HEK293 (cell line): ENCODE measurements at regions not wholly inside any gene's neighbourhood (a gene's known extent, or its start where the extent isn't known, plus 50 kb on each side); places are given as distances from the start of the nearest gene placed in this dataset.
A peak's percentile ranks its signal among the peaks of the same experiment; 100 is the strongest.

Experiments
- CTCF ChIA-PET: fragments of 350-600 bp; formaldehyde crosslinking; extraction: SDS; loops from one replicate; lab custom pipeline; 2021; ENCODE audit warnings: antibody characterized with exemption; lab: Yijun Ruan, JAX
- POLR2A ChIA-PET: fragments of 300-600 bp; formaldehyde crosslinking; extraction: SDS; loops from one replicate; lab custom pipeline; 2020; ENCODE audit warnings: antibody characterized with exemption, inconsistent platforms; lab: Yijun Ruan, JAX
- H3K27ac ChIP-seq: fragments of 200-500 bp; sonication (Bioruptor generic); 2 replicates; pipeline ENCODE4 v1.5.1; 2014; ENCODE audit warnings: low read depth, low read length, control low read depth, inconsistent platforms; ENCODE audit errors: extremely low read depth
- H3K36me3 ChIP-seq, 2 experiments: fragments of 200-500 bp in 1 of 2; sonication (Bioruptor generic) in 1 of 2; 1 replicate in 1 of 2; 2 replicates in 1 of 2; pipeline ENCODE4 v1.5.1; 2014 to 2017; ENCODE audit warnings: inconsistent platforms in 2 of 2, low read length in 2 of 2; ENCODE audit not compliant: control insufficient read depth in 2 of 2, insufficient read depth in 1 of 2
- H3K4me1 ChIP-seq: fragments of 200-500 bp; sonication (Bioruptor generic); 2 replicates; pipeline ENCODE4 v1.5.1; 2014; ENCODE audit warnings: mild to moderate bottlenecking, low read length, inconsistent platforms; ENCODE audit not compliant: control insufficient read depth, insufficient read depth
- H3K4me3 ChIP-seq: 2 replicates; pipeline ENCODE4 v1.5.1; 2011; ENCODE audit warnings: low read depth, mild to moderate bottlenecking, control low read depth, low read length, moderate library complexity
- H3K9me3 ChIP-seq: fragments of 200-500 bp; sonication (Bioruptor generic); 2 replicates; pipeline ENCODE4 v1.5.1; 2014; ENCODE audit warnings: low read depth, low read length, inconsistent platforms; ENCODE audit not compliant: control insufficient read depth, insufficient read depth
- GLI4 ChIP-seq: fragments of 450-650 bp; formaldehyde crosslinking; IDR thresholded peaks from 2 replicates; pipeline ENCODE4 v1.5.1; 2016; ENCODE audit warnings: missing biosample characterization, missing genetic modification characterization
- GLIS1 ChIP-seq: fragments of 450-650 bp; formaldehyde crosslinking; IDR thresholded peaks from 2 replicates; pipeline ENCODE4 v1.5.1; 2016; ENCODE audit warnings: missing biosample characterization, missing genetic modification characterization
- GLIS2 ChIP-seq: fragments of 450-650 bp; formaldehyde crosslinking; IDR thresholded peaks from 2 replicates; pipeline ENCODE4 v1.5.1; 2016; ENCODE audit warnings: missing biosample characterization, missing genetic modification characterization
- HOXA7 ChIP-seq: sonication (generic); formaldehyde crosslinking; IDR thresholded peaks from 2 replicates; pipeline ENCODE4 v1.8.1; 2022; ENCODE audit warnings: missing genetic modification reagents, borderline replicate concordance
- REPIN1 ChIP-seq: fragments of 450-650 bp; formaldehyde crosslinking; IDR thresholded peaks from 2 replicates; pipeline ENCODE4 v1.5.1; 2017; ENCODE audit warnings: missing biosample characterization, missing genetic modification characterization, low read depth
- SP7 ChIP-seq: fragments of 450-650 bp; formaldehyde crosslinking; IDR thresholded peaks from 2 replicates; pipeline ENCODE4 v1.5.1; 2016; ENCODE audit warnings: missing biosample characterization, missing genetic modification characterization
- TCF7L2 ChIP-seq: IDR thresholded peaks from 2 replicates; pipeline ENCODE4 v1.6.1; 2011; ENCODE audit warnings: low read depth, mild to moderate bottlenecking, inconsistent platforms, low read length, moderate library complexity, borderline replicate concordance
- YY2 ChIP-seq: fragments of 450-650 bp; formaldehyde crosslinking; IDR thresholded peaks from 2 replicates; pipeline ENCODE4 v1.5.1; 2016; ENCODE audit warnings: missing biosample characterization, missing genetic modification characterization
- ZBTB21 ChIP-seq: fragments of 450-650 bp; formaldehyde crosslinking; IDR thresholded peaks from 2 replicates; pipeline ENCODE4 v1.5.1; 2017; ENCODE audit warnings: missing biosample characterization, missing genetic modification characterization
- ZNF121 ChIP-seq: fragments of 450-650 bp; formaldehyde crosslinking; IDR thresholded peaks from 2 replicates; pipeline ENCODE4 v1.5.1; 2016; ENCODE audit warnings: missing biosample characterization, missing genetic modification characterization
- ZNF341 ChIP-seq: fragments of 450-650 bp; formaldehyde crosslinking; IDR thresholded peaks from 2 replicates; pipeline ENCODE4; 2016; ENCODE audit warnings: low read depth, missing biosample characterization, missing genetic modification characterization
- ZNF354C ChIP-seq: fragments of 450-650 bp; formaldehyde crosslinking; IDR thresholded peaks from 2 replicates; pipeline ENCODE4 v1.5.1; 2016; ENCODE audit warnings: missing biosample characterization, missing genetic modification characterization, low read depth, borderline replicate concordance
- ZNF433 ChIP-seq: fragments of 450-650 bp; formaldehyde crosslinking; IDR thresholded peaks from 2 replicates; pipeline ENCODE4 v1.5.1; 2016; ENCODE audit warnings: missing biosample characterization, missing genetic modification characterization, low read depth
- ZNF561 ChIP-seq: fragments of 450-650 bp; IDR thresholded peaks from 2 replicates; pipeline ENCODE4 v1.5.1; 2018; ENCODE audit warnings: missing biosample characterization, missing genetic modification characterization, borderline replicate concordance
- ZNF571 ChIP-seq: fragments of 450-650 bp; formaldehyde crosslinking; IDR thresholded peaks from 2 replicates; pipeline ENCODE4 v1.5.0; 2017; ENCODE audit warnings: missing biosample characterization, missing genetic modification characterization
- ZNF654 ChIP-seq: fragments of 450-650 bp; formaldehyde crosslinking; IDR thresholded peaks from 2 replicates; pipeline ENCODE4 v1.5.1; 2016; ENCODE audit warnings: low read depth, missing biosample characterization, missing genetic modification characterization
- ZSCAN23 ChIP-seq: fragments of 450-650 bp; formaldehyde crosslinking; IDR thresholded peaks from 2 replicates; pipeline ENCODE4 v1.5.1; 2016; ENCODE audit warnings: missing biosample characterization, missing genetic modification characterization
- TF ChIP-seq, protein P1 (sequence below): fragments of 450-650 bp; formaldehyde crosslinking; IDR thresholded peaks from 2 replicates; pipeline ENCODE4 v1.5.1; 2016; ENCODE audit warnings: missing biosample characterization, missing genetic modification characterization
- TF ChIP-seq, protein P2 (sequence below): fragments of 450-650 bp; formaldehyde crosslinking; IDR thresholded peaks from 2 replicates; pipeline ENCODE4 v1.5.1; 2017; ENCODE audit warnings: missing biosample characterization, missing genetic modification characterization
- TF ChIP-seq, protein P3 (sequence below): fragments of 450-650 bp; formaldehyde crosslinking; IDR thresholded peaks from 2 replicates; pipeline ENCODE4 v1.5.1; 2017; ENCODE audit warnings: missing biosample characterization, missing genetic modification characterization
- TF ChIP-seq, protein P4 (sequence below): fragments of 450-650 bp; formaldehyde crosslinking; IDR thresholded peaks from 2 replicates; pipeline ENCODE4 v1.5.1; 2016; ENCODE audit warnings: missing biosample characterization, missing genetic modification characterization, low read depth
- TF ChIP-seq, protein P5 (sequence below): fragments of 450-650 bp; formaldehyde crosslinking; IDR thresholded peaks from 2 replicates; pipeline ENCODE4 v1.5.1; 2016; ENCODE audit warnings: missing biosample characterization, missing genetic modification characterization

DNA sequence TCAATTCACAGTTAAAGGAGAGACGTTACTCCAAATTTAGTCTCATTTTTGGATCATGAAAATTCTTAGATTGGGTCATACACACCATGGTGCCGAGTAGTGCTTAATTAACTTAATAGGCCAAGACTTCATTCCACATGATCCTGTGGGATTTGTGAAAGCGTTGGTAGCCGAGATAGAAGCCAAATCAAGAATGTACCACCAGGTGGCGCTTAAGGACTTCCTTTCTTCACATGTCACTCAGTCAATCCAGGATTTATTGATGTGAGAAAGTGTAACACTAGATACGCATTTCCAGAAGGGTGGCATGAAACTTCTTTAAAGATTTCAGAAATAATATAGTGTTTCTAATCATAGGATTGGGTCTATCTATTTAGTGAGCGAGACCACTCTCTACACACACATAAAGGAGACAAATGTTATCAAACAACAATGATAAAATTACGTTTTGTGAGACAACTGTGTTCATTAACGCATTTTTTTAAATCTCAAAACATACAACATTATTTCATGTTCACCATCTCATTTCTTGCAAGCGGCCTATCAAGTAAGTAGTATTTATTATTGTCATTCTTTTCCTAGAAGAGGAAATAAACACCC, 436.1 kb downstream of the CHL1 start:
- ChIA-PET POLR2A (no interaction called here), CTCF (interaction anchor here (0.6 kb wide), 2 partner anchors 216 to 490 kb away, joined by 3 read pairs; no protein-coding TSS in a partner anchor)
- TF ChIP-seq ZNF433 (tag by site-specific recombination) (no peak), ZNF654 (tag by site-specific recombination) (peak; percentile 83)
- TF ChIP-seq, protein P1, sequence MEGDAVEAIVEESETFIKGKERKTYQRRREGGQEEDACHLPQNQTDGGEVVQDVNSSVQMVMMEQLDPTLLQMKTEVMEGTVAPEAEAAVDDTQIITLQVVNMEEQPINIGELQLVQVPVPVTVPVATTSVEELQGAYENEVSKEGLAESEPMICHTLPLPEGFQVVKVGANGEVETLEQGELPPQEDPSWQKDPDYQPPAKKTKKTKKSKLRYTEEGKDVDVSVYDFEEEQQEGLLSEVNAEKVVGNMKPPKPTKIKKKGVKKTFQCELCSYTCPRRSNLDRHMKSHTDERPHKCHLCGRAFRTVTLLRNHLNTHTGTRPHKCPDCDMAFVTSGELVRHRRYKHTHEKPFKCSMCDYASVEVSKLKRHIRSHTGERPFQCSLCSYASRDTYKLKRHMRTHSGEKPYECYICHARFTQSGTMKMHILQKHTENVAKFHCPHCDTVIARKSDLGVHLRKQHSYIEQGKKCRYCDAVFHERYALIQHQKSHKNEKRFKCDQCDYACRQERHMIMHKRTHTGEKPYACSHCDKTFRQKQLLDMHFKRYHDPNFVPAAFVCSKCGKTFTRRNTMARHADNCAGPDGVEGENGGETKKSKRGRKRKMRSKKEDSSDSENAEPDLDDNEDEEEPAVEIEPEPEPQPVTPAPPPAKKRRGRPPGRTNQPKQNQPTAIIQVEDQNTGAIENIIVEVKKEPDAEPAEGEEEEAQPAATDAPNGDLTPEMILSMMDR (tag by site-specific recombination) = no peak; the same call in 1 of the 2 replicates
- TF ChIP-seq, protein P2, sequence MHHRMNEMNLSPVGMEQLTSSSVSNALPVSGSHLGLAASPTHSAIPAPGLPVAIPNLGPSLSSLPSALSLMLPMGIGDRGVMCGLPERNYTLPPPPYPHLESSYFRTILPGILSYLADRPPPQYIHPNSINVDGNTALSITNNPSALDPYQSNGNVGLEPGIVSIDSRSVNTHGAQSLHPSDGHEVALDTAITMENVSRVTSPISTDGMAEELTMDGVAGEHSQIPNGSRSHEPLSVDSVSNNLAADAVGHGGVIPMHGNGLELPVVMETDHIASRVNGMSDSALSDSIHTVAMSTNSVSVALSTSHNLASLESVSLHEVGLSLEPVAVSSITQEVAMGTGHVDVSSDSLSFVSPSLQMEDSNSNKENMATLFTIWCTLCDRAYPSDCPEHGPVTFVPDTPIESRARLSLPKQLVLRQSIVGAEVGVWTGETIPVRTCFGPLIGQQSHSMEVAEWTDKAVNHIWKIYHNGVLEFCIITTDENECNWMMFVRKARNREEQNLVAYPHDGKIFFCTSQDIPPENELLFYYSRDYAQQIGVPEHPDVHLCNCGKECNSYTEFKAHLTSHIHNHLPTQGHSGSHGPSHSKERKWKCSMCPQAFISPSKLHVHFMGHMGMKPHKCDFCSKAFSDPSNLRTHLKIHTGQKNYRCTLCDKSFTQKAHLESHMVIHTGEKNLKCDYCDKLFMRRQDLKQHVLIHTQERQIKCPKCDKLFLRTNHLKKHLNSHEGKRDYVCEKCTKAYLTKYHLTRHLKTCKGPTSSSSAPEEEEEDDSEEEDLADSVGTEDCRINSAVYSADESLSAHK (tag by site-specific recombination) = peak; percentile 39; the same call in 1 of the 2 replicates

DNA sequence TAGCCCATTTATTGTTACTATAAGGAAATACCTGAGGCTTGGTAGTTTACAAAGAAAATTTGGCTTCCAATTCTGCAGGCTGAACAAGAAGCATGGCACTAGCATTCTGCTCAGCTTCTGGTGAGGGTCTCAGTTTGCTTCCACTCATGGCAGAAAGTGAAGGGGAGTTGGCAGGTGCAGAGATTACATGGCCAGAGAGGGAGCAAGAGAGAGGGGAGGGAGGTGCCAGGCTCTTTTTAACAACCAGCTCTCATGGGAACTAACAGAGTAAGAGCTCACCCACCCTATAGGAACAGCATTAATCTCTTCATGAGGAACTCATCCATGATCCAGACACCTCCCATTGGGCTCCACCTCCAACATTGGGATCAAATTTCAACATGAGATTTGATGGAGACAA, 437.9 kb downstream of the CHL1 start:
- Histone ChIP-seq H3K27ac (no peak overlapping the region), H3K9me3 (no peaks in the 10 kb centered on the region), H3K4me3 (no peak overlapping the region), H3K4me1 (no peaks in the 10 kb centered on the region), H3K36me3 (no peaks in the 10 kb centered on the region)
- TF ChIP-seq TCF7L2 (no peak), YY2 (tag by site-specific recombination) (no peak), ZNF121 (no peak), GLIS1 (tag by site-specific recombination) (no peak), SP7 (no peak), ZNF561 (no peak), ZBTB21 (tag by site-specific recombination) (no peak), REPIN1 (no peak), ZNF571 (tag by site-specific recombination) (no peak), ZNF341 (tag by site-specific recombination) (no peak), ZNF433 (tag by site-specific recombination) (no peak)
- TF ChIP-seq, protein P3, sequence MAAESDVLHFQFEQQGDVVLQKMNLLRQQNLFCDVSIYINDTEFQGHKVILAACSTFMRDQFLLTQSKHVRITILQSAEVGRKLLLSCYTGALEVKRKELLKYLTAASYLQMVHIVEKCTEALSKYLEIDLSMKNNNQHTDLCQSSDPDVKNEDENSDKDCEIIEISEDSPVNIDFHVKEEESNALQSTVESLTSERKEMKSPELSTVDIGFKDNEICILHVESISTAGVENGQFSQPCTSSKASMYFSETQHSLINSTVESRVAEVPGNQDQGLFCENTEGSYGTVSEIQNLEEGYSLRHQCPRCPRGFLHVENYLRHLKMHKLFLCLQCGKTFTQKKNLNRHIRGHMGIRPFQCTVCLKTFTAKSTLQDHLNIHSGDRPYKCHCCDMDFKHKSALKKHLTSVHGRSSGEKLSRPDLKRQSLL = no peak
- ChIA-PET CTCF (interaction anchor here (0.7 to 1.2 kb wide), 2 partner anchors 9 to 13 kb away, joined by 3 read pairs; no protein-coding TSS in a partner anchor), POLR2A (no interaction called here)

More for the DNA sequence above, 436.1 kb downstream of the CHL1 start:
- Histone ChIP-seq H3K36me3 (no peaks in the 10 kb centered on the region), H3K27ac (no peak overlapping the region), H3K9me3 (no peaks in the 10 kb centered on the region), H3K4me1 (no peaks in the 10 kb centered on the region), H3K4me3 (no peak overlapping the region)

DNA sequence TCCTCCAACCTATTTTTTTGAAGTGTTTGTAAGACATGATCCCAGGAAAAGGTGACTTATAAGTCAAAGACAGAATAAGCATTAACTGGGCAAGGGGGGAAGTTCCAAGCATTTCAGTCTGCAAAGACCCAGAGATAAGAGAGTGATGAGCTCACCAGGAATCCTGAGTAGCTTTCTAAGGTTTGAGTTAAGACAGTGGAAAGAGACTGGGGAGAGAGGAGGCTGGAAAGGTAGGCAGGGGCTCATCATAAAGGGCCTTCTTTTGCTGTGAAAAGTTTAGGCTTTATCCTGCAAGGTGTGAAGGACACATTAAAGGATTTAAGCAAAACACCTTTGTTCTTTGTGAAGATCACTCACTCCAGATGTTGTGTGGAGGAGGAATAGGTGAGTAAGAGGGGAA, 438.8 kb downstream of the CHL1 start:
- no peaks in the 10 kb centered on the region for H3K36me3 ChIP-seq
- H3K9me3 ChIP-seq = no peaks in the 10 kb centered on the region
- ChIA-PET POLR2A (no interaction called here), CTCF (interaction anchor here (0.6 to 1.2 kb wide), 2 partner anchors 10 to 13 kb away, joined by 3 read pairs; no protein-coding TSS in a partner anchor)
- no peak overlapping the region for H3K4me3 ChIP-seq
- TF ChIP-seq, protein P4, sequence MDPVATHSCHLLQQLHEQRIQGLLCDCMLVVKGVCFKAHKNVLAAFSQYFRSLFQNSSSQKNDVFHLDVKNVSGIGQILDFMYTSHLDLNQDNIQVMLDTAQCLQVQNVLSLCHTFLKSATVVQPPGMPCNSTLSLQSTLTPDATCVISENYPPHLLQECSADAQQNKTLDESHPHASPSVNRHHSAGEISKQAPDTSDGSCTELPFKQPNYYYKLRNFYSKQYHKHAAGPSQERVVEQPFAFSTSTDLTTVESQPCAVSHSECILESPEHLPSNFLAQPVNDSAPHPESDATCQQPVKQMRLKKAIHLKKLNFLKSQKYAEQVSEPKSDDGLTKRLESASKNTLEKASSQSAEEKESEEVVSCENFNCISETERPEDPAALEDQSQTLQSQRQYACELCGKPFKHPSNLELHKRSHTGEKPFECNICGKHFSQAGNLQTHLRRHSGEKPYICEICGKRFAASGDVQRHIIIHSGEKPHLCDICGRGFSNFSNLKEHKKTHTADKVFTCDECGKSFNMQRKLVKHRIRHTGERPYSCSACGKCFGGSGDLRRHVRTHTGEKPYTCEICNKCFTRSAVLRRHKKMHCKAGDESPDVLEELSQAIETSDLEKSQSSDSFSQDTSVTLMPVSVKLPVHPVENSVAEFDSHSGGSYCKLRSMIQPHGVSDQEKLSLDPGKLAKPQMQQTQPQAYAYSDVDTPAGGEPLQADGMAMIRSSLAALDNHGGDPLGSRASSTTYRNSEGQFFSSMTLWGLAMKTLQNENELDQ (tag by site-specific recombination) = no peak
- TF ChIP-seq GLIS2 = no peak
- TF ChIP-seq ZNF354C (tag by site-specific recombination) = no peak
- no peak for TF ChIP-seq SP7
- no peak for TF ChIP-seq HOXA7 (CRISPR knock-in tag)
- no peak for TF ChIP-seq ZSCAN23 (tag by site-specific recombination)
- TF ChIP-seq, protein P5, sequence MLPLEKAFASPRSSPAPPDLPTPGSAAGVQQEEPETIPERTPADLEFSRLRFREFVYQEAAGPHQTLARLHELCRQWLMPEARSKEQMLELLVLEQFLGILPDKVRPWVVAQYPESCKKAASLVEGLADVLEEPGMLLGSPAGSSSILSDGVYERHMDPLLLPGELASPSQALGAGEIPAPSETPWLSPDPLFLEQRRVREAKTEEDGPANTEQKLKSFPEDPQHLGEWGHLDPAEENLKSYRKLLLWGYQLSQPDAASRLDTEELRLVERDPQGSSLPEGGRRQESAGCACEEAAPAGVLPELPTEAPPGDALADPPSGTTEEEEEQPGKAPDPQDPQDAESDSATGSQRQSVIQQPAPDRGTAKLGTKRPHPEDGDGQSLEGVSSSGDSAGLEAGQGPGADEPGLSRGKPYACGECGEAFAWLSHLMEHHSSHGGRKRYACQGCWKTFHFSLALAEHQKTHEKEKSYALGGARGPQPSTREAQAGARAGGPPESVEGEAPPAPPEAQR = no peak
- TF ChIP-seq GLI4 = no peak
- no peaks in the 10 kb centered on the region for H3K4me1 ChIP-seq
- no peak overlapping the region for H3K27ac ChIP-seq
